LNCaP clone FGC (cell line): ENCODE measurements at regions not wholly inside any gene's neighbourhood (a gene's known extent, or its start where the extent isn't known, plus 50 kb on each side); places are given as distances from the start of the nearest gene placed in this dataset.

Experiments
- DNase-seq: peaks from one replicate; pipeline ENCODE4 v3.0.0-alpha.2; 2011; ENCODE audit warnings: low read depth
- H3K4me3 ChIP-seq: 2 replicates; pipeline ENCODE4 v1.5.1; 2011; ENCODE audit warnings: mild to moderate bottlenecking, low read depth, low read length, control low read depth
- CTCF ChIP-seq: IDR thresholded peaks from 2 replicates; pipeline ENCODE4 v1.5.1; 2012; ENCODE audit warnings: mild to moderate bottlenecking; ENCODE audit not compliant: control insufficient read depth, insufficient read depth; ENCODE audit errors: extremely low read depth

DNA sequence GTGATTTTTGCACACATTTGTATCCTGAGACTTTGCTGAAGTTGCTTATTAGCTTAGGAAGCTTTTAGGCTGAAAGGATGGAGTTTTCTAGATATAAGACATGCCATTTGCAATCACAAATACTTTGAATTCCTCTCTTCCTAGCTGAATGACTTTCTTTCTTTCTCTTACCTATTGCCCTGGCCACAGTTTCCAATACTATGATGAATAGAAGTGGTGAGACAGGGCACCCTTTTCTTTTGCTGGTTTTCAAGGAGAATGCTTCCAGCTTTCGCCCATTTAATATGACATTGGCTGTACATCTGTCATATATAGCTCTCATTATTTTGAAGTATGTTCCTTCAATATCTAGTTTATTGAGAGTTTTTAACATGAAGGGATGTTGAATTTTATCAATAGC is 409.6 kb upstream of the EPHA7 start:
- H3K4me3 ChIP-seq: no peak overlapping the region
- TF ChIP-seq CTCF: no peak
- DNase-seq: no peak

DNA sequence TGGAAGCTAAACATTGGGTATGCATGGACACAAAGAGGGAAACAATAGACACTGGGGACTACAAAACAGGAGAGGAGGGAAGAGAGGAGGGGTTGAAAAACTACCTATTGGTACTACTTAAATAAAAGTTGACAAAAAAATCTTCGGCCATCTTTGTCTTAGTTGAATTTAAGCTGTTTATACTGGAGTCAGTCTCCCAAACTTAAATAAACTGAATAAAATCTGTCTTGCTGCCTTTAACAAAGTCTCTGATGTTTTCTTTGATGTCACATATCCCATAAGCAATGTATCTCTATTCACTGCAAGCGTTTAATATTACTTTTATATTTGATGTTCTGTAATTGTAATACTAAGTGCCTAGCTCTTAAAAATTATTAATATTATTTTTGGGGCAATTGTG is 409.2 kb upstream of the EPHA7 start:
- TF ChIP-seq CTCF: no peak
- no peak for DNase-seq

GRCh38 chr6:93827728-93828127 is 408.4 kb upstream of the EPHA7 start:
- H3K4me3 ChIP-seq: no peak overlapping the region
- DNase-seq: no peak
- no peak for TF ChIP-seq CTCF

More for the DNA sequence above, 409.2 kb upstream of the EPHA7 start:
- H3K4me3 ChIP-seq: no peak overlapping the region

DNA sequence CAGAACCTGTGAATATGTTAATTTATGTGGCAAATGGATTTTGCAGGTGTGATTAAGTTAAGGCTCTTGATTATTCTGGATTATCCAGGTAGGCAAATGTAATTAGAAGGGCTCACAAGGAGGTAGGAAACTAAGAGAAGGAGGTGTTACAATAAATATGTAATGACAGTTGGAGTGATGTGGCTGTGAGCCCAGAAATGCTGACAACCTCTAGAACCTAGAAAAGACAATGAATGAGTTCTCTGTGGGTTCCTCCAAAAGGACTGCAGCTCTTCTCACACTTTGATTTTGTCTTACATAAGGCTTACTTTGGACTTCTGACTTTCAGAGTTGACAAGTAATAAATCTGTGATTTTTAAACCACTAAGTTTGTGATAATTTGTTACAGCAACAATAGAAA is 406.6 kb upstream of the EPHA7 start:
- no peak for DNase-seq
- no peak for TF ChIP-seq CTCF
- no peak overlapping the region for H3K4me3 ChIP-seq

- DNase-seq: no peak
- H3K4me3 ChIP-seq: no peak overlapping the region
- no peak for TF ChIP-seq CTCF
Measured at GRCh38 chr6:93823489-93823888, 404.1 kb upstream of the EPHA7 start.

DNA sequence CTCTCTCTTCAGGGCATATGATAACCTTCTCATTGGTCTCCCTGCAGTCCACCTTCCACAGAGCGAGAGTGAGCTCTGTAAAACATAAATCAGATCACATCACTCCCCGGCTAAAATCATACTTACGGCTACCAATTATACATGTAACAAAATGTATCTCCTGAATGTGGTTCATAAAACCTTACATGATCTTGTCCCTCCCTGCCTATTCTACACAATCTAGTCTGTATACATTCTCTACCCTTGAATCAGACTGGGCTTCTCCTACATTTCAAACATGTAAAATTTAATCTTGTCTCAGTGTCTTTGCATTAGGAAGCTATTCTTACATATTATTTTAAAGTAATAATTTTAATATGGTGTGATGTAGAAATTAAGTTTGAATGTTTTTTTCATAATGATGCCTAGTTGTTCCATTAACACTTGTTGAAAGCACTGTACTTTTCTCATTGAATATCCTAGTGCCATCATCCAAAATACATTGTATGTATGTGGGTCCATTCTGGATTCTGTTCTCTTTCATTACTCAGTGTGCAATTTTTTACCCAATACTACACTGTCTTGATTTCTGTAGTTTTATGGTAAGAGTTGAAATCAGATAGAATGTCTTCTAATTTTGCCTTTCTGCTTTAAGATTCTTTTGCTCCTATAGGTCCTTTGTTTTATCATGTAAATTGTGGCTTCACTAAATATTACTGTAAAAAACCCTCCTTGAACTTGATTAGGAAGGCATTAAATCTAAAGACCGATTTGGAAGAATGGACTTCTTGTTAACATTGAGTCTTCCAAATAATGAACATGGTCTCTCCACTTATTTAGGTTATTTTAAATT is 403.3 kb upstream of the EPHA7 start:
- H3K4me3 ChIP-seq: no peak overlapping the region
- DNase-seq: no peak
- no peak for TF ChIP-seq CTCF

- no peak for DNase-seq
- H3K4me3 ChIP-seq: no peak overlapping the region
- TF ChIP-seq CTCF: no peak
Measured at GRCh38 chr6:93821953-93822352, 402.6 kb upstream of the EPHA7 start.
